ENCODE measurements at regions not wholly inside any gene's neighbourhood (a gene's known extent, or its start where the extent isn't known, plus 50 kb on each side); places are given as distances from the start of the nearest gene placed in this dataset.

DNA sequence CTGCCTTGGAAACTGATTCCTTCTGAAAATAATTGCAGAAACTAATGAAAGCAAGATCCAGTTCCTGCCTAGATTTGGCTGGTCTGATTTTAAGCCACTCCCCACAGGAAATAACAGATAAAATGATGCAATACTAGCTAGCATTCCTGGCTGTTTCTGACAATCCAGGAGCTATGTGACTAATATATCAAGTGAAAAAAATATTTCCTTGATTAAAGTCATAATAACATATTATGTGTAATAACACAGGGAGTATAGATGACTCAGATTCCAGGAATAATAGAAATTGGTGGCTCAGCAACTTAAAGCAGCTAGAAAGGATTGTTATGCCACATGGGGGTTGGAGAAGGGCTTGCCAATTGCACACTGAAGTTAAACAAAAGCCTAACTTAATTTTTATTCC is 182.7 kb upstream of the SALL4 start:
- peak overlapping the region in 1 of 4 donors; percentile 18 for H3K27ac ChIP-seq
- TF ChIP-seq CTCF (IDR thresholded peaks at IDR 0.05 in 4 of 5, conservative IDR thresholded peaks at IDR 0.05 in 1 of 5) (no peak), POLR2A (IDR thresholded peaks at IDR 0.05) (no peak)
- in situ Hi-C loops (cut with MboI; ENCODE audit: low sequenced_read_pairs in 4 of 4), result loop anchor here in 1 of 4 donors (25.0 kb wide), 1 partner anchor 98 kb away; no protein-coding TSS in a partner anchor
- intact Hi-C loops (cut with DNase I; ENCODE audit: low total_unique reads), result no loop called here
- H3K27me3 ChIP-seq, result no peaks in the 10 kb centered on the region
- no peak overlapping the region for H3K4me3 ChIP-seq
- no peaks in the 10 kb centered on the region for H3K36me3 ChIP-seq
- no peaks in the 10 kb centered on the region for H3K9me3 ChIP-seq
- no peak for DNase-seq
- ATAC-seq, result peak; percentile 64 to 77
- peaks cover 0 to 3% of the 10 kb centered on the region in 2 donors for H3K4me1 ChIP-seq

- no peak for DNase-seq
- H3K4me3 ChIP-seq, result no peak overlapping the region
- in situ Hi-C loops (cut with MboI; ENCODE audit: low sequenced_read_pairs in 4 of 4) (loop anchor here in 1 of 4 donors (25.0 kb wide), 1 partner anchor 93 kb away; no protein-coding TSS in a partner anchor), intact Hi-C loops (cut with DNase I; ENCODE audit: low total_unique reads) (no loop called here)
- peaks cover 0 to 1% of the 10 kb centered on the region in 2 donors for H3K4me1 ChIP-seq
- TF ChIP-seq CTCF (IDR thresholded peaks at IDR 0.05 in 4 of 5, conservative IDR thresholded peaks at IDR 0.05 in 1 of 5), result no peak
- no peaks in the 10 kb centered on the region for H3K9me3 ChIP-seq
- ATAC-seq, result no peak
- no peaks in the 10 kb centered on the region for H3K27me3 ChIP-seq
- no peak overlapping the region for H3K27ac ChIP-seq
- no peaks in the 10 kb centered on the region for H3K36me3 ChIP-seq
These were observed 178.0 kb upstream of the SALL4 start for GRCh38 chr20:51980277-51980676.

DNA sequence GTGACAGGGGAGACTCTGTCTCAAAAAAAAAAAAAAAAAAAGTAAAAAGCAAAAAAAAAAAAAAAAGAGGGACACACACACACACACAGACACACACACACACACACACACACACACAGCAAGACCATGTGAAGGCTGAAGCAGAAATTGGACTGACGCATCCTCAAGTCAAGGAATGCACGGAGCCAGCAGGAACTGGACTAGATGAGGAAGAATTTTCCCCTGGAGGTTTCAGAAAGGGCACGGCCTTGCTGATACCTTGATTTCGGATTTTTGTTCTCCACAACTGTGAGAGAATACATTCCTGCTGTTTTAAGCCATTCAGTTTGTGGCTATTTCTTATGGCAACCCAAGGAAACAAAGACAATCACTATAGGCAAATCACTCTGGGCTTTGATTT is 176.9 kb upstream of the SALL4 start:
- Histone ChIP-seq H3K9me3 (no peaks in the 10 kb centered on the region), H3K36me3 (no peaks in the 10 kb centered on the region), H3K4me1 (no peaks in the 10 kb centered on the region), H3K27me3 (no peaks in the 10 kb centered on the region), H3K4me3 (no peak overlapping the region), H3K27ac (no peak overlapping the region)
- in situ Hi-C loops (cut with MboI; ENCODE audit: low sequenced_read_pairs in 4 of 4) (loop anchor here in 1 of 4 donors (25.0 kb wide), 1 partner anchor 92 kb away; no protein-coding TSS in a partner anchor), intact Hi-C loops (cut with DNase I; ENCODE audit: low total_unique reads) (no loop called here)
- no peak for TF ChIP-seq POLR2A (IDR thresholded peaks at IDR 0.05)
- TF ChIP-seq CTCF (IDR thresholded peaks at IDR 0.05 in 4 of 5, conservative IDR thresholded peaks at IDR 0.05 in 1 of 5), result no peak
- DNase-seq, result no peak
- ATAC-seq, result no peak

DNA sequence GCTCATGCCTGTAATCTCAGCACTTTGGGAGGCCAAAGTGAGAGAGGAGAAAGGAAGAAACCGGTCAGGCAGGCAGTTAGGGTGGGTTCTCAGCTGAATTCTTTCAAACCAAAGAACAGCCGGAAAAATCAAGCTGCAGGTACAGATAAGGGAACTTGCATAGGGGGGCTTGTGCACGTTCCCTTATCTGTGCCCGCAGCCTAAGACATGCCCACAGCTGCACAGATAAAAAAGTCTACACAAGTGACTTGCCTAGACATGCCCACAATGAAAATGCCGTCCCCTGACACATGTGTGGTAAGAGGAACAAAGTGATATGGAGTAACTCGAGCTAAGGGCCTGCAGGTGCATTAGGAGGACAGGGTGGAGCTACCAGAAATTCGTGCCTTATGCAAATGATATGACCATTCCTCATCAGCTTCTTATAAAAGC is 175.8 kb upstream of the SALL4 start:
- ATAC-seq, result no peak
- Histone ChIP-seq H3K4me1 (no peaks in the 10 kb centered on the region), H3K27ac (no peak overlapping the region), H3K36me3 (no peaks in the 10 kb centered on the region), H3K9me3 (no peaks in the 10 kb centered on the region), H3K27me3 (no peaks in the 10 kb centered on the region), H3K4me3 (no peak overlapping the region)
- intact Hi-C loops (cut with DNase I; ENCODE audit: low total_unique reads), result no loop called here
- no peak for DNase-seq
- in situ Hi-C loops (cut with MboI; ENCODE audit: low sequenced_read_pairs in 4 of 4), result loop anchor here in 1 of 4 donors (25.0 kb wide), 1 partner anchor 91 kb away; no protein-coding TSS in a partner anchor
- TF ChIP-seq POLR2A (IDR thresholded peaks at IDR 0.05) (no peak), CTCF (IDR thresholded peaks at IDR 0.05 in 4 of 5, conservative IDR thresholded peaks at IDR 0.05 in 1 of 5) (no peak)

DNA sequence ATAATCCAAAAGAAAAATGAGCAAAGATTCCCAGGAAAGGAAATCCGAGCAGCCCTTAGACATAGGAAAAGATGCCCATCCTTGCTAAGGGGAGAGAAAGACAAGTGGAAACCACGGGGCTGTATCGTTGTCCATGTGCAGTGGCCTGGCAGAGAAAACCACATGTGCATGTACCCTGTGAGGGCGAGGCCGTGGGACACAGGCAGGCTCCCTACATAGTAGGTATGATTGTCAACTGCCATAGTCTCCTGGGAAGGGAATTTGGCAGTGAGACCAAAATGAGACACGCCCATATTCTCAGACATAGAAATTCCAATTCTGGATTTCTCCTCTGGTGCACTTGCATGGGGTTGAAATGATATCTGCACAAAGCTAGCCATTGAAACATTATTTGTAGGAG is 169.7 kb upstream of the SALL4 start:
- no peak for ATAC-seq
- H3K27ac ChIP-seq, result no peak overlapping the region
- H3K4me3 ChIP-seq, result no peak overlapping the region
- DNase-seq, result no peak
- H3K9me3 ChIP-seq, result no peaks in the 10 kb centered on the region
- no peak for TF ChIP-seq CTCF (IDR thresholded peaks at IDR 0.05 in 4 of 5, conservative IDR thresholded peaks at IDR 0.05 in 1 of 5)
- TF ChIP-seq POLR2A (IDR thresholded peaks at IDR 0.05), result no peak
- H3K27me3 ChIP-seq, result no peaks in the 10 kb centered on the region
- intact Hi-C loops (cut with DNase I; ENCODE audit: low total_unique reads) (no loop called here), in situ Hi-C loops (cut with MboI; ENCODE audit: low sequenced_read_pairs in 4 of 4) (no loop called here)
- no peaks in the 10 kb centered on the region for H3K36me3 ChIP-seq
- H3K4me1 ChIP-seq, result no peaks in the 10 kb centered on the region
